ENCODE measurements at regions not wholly inside any gene's neighbourhood (a gene's known extent, or its start where the extent isn't known, plus 50 kb on each side); places are given as distances from the start of the nearest gene placed in this dataset.
"Not testable (repeated sequence)": the region's sequence is repeated elsewhere in the genome, so short reads cannot be mapped to it uniquely, and the experiment has no call there.

DNA sequence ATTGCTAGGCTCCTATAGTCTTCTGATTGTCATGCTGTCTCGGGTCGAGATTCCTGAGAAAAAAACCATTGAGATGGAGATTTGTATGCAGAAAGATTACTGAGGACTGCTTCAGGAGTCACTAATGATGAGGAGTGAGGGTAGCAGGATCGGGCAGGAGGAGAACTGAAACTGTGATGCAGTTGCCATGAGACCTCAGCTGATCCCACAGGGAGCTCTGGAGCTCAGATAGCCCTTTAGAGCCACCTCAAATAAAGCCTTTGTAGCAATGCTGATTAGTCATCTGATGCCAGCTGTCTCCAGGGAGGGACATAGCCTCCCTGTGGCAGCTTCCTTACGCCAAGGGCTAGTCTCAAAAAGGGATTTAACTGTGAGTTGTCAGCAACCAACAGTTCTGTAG lies 256.9 kb downstream of the DMAC1 start:
- DNase-seq (ENCODE audit: low spot score), result no peak

- DNase-seq (ENCODE audit: low spot score), result no peak
These were observed 257.5 kb downstream of the DMAC1 start for GRCh38 chr9:7542126-7542525.

DNA sequence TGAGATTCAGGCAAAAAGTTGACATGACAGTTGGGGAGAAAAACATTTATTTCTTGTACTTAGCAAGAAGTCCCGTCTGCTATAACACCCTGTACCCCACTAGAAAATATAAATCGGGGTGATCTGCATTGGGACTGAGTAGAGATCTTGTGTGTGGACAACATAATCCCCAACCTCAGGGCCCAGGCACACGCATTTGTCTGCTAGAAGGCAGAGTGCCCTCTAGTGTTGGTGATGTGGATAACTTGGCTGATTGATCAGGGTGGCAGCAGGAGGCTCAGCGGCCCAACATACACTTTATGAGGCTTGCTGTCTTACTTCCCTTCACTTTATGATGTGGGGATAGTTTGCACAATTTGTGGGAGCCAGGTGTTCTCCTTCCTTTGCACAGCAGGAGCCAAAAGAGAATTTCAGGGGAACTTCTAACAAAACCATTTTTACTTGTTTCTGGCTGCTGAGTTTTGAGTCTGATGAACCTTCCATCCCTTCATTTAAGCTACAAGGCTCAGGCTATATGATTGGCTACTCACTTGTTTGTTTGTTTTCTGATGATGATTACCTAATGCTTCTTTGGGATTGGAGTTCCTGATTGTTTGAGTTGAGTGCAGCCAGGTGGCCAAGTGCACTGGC lies 263.2 kb downstream of the DMAC1 start:
- DNase-seq (ENCODE audit: low spot score), result peak; percentile 14

DNA sequence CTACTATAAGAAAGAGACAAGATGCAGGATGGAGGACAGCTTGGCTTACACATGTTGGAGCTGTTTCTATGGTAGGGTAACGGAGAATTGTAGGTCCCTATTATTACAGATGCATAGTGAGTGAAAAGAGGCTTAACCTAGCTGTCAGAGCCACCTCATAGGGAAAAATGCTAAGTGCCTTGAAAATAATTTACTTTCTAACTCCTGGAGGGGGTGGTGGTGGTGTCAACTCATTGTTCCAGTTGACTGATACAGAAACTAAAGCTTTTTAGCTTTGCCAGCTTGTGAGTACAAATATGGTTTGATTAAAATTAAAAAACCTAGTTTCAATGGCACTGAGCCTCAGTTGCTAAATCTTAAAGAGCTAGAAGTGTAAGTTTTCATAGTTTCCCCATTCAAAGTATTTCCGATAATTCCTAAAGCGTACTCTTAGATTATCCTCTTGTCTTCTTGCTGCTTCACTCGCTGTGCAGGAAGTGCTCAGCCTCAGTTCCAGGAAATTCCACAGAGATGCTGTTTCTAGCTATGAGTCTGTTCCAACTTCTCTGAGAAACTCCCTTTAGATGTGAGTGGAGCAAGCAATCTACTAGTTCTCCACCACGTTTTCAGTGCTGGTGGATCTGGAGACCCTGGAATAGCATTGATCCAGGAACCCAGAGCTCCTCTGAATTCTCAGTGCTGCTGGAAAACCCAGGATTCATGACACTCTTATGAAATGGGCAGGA lies 265.2 kb downstream of the DMAC1 start:
- DNase-seq (ENCODE audit: low spot score), result no peak

DNA sequence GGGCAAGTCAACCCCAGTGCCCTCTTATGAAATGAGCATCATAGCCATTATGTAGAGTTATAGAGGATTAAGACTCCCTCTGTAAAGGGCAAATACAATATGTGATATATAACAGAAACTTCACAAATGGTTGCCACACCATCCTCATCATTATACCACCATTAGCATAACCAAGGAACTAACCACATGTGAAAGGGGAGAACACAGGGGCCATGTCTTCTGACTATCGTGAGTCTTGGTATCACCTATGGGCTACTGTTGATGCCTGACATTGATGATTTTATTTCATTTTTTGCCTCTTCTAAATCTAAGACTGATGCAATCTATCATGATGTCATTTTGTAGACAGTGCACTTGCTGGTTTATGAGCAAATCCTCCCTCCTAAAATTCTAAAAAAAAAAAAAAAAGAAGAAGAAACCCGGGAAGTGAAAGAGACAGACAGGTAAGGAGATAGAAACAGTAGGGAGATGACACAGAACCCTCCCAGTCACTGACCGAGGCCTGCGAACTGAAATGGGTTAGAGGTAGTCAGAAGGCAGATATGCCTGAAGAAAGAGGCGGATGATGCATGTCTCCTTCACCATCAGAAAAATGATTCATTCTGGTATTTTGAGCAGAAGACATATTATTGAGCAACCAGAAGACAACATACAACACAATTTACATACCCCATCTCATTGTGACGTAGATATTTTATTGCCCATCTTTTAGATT lies 266.0 kb downstream of the DMAC1 start:
- no peak for DNase-seq (ENCODE audit: low spot score)

DNA sequence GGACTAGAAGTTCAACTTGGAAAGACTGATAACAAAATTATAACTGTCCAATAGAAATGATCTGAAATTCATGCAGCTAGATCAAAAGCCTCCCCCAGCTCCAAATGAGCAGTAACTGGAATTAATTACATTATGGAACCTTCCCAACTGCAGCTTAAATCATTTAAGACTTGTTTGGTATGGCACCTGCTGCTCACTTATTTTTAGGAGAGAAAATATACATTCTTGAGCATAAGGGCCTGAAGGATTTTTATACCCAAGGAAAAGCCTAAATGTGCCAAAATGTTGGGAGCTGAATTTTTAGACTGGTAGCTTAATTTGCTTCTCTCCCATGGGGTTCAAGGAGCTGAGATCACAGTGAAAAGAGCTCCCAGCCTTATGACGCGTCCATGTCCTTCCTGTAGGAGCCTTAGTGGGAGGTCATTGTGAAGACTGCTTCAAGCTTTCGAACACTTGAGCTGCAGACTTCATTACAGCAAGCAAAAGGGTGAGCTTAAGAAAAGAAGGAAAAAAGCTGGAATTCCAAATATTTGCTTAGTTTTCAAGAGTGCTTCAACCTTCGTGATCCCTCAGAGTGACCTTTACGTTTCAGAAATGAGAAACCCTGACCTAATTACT lies 276.0 kb downstream of the DMAC1 start:
- DNase-seq (ENCODE audit: low spot score), result no peak

GRCh38 chr9:7520396-7520795 lies 279.2 kb downstream of the DMAC1 start:
- DNase-seq (ENCODE audit: low spot score), result no peak

- no peak for DNase-seq (ENCODE audit: low spot score)
These were observed 283.2 kb downstream of the DMAC1 start for GRCh38 chr9:7516376-7516775.

GRCh38 chr9:7510199-7510598 lies 289.4 kb downstream of the DMAC1 start:
- no peak for DNase-seq (ENCODE audit: low spot score)

DNA sequence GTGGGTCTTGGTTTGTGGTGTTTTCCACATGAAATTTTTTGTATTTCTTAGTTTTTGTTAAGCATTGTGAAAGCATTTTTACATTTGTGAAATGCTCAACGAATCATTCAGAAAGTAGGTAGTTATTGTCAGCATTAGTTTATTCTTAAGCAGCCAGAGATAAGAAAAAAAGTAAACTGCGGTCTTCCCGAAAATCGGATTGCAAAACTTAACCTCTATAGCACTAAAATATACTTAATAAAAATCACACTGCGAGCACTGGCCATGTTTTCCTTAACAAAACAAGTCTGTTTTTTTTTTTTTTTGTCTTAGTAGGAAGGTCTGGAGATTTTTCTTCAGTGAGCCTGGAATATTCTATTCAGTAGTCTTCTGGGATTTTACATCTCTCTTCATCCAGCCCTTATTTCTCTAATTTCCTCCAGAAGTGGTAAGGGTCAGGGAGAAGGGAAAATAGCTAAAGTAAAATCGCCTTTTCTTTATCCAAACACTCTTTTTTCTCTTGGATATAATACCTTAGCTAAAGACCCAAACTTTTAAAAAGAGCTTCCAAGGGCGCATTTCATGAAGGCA lies 289.9 kb downstream of the DMAC1 start:
- DNase-seq (ENCODE audit: low spot score), result no peak

- DNase-seq (ENCODE audit: low spot score), result no peak
These were observed 291.1 kb downstream of the DMAC1 start for GRCh38 chr9:7508516-7508915.

- no peak for DNase-seq (ENCODE audit: low spot score)
These were observed 291.9 kb downstream of the DMAC1 start for GRCh38 chr9:7507566-7508270.

DNA sequence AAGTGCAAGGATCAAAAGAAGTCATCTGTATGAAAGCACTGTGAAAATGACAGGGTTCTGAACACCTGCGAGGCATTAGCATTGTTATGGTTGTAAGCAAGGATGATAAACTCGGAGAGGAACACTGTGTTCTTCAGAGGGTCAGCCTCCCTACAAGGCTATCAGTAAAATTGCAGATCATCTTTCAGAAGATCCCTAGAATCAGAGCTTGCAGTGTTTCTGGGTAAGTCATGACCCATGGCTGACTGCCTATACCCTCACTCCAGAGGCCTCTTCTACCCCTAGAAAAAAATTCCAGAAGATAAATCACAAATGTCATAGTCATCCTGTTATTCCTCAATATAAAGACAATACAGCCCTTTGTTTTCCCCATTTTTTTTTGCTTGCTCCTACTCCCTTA lies 292.6 kb downstream of the DMAC1 start:
- no peak for DNase-seq (ENCODE audit: low spot score)

DNA sequence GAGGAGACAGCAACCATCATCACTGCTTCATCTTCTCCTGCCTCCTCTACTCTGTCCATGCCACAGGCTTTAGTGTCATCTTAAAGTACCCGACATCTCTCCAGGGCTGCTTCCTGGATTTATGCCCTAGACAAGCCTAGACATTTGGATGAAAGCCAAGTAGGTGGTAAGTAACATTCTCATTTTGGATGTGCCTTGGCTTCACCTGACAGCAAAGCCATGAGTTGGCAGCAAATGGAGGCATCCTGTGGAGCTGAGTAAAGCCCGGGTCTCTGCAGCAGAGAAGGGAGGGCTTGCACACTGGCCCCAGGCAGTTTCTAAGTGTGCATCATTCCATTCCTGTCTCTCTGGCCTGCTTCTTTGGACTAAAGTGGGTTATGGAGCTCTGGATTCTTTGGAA lies 299.1 kb downstream of the DMAC1 start:
- DNase-seq (ENCODE audit: low spot score), result no peak

GRCh38 chr9:7491641-7492040 lies 307.9 kb downstream of the DMAC1 start:
- DNase-seq (ENCODE audit: low spot score), result no peak

- DNase-seq (ENCODE audit: low spot score), result no peak
These were observed 309.1 kb downstream of the DMAC1 start for GRCh38 chr9:7490317-7491108.

- DNase-seq (ENCODE audit: low spot score), result no peak
These were observed 310.5 kb downstream of the DMAC1 start for GRCh38 chr9:7489036-7489435.

GRCh38 chr9:7484014-7484413 lies 315.6 kb downstream of the DMAC1 start:
- not testable (repeated sequence) for DNase-seq (ENCODE audit: low spot score)

DNA sequence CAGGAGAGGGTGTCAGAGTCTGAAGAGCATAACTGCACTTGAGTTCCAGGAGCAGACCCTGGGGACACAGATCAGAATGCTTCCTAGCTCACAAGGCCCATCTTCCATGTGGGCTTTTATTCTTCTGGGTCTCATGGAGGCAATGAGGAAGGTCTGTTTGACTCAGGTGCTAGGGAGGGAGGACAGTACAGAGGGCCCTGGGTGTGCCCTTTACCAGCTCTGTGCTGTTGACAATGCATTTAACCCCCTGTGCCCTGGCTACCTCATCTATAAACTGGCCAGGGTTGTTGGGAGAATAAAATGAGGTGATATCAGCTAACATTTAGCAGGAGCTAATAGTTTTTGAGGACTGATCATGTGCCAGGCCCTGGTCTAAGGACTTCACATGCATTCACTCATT lies 318.0 kb downstream of the DMAC1 start:
- DNase-seq (ENCODE audit: low spot score), result no peak

DNA sequence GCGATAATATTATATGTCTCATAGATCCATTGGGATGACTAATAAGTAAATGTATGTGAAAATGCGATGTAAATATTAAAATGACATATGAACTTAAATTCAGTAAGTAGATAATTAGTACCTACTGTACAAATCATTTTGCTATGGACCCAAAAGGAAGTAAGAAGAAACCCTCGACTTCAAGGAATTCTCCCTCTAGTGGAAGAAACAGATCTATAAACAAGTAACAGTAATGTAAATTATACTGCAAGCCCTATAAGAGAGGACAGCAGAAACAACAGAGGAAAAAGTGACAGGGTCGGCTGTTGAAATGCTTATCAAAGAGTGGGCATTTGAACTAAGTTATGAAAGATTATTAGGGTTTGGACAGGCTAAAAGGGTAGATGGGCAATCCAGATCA lies 320.3 kb downstream of the DMAC1 start:
- DNase-seq (ENCODE audit: low spot score), result no peak

- no peak for DNase-seq (ENCODE audit: low spot score)
These were observed 320.9 kb downstream of the DMAC1 start for GRCh38 chr9:7478646-7479045.
